ENCODE measurements at regions not wholly inside any gene's neighbourhood (a gene's known extent, or its start where the extent isn't known, plus 50 kb on each side); places are given as distances from the start of the nearest gene placed in this dataset.

DNA sequence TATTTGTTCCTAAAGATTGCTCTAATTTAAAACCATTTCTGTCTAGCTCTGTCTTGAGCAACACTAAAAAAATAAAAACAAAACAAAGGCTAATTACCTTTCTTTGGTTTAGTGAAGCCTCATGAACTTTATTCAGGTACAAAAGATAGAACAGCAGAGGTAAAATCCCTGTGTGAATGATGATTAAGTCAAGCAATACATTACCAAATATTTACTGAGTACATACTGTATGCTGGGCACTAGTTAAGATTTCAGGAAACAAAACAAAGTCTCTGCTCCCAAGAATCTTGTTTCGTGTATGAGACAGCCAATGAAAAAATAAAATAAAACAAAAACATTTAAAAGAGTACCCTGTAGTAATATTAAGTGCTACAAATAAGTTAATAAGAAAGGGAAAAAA, 257.5 kb downstream of the RND3 start:
- TF ChIP-seq, protein P1, sequence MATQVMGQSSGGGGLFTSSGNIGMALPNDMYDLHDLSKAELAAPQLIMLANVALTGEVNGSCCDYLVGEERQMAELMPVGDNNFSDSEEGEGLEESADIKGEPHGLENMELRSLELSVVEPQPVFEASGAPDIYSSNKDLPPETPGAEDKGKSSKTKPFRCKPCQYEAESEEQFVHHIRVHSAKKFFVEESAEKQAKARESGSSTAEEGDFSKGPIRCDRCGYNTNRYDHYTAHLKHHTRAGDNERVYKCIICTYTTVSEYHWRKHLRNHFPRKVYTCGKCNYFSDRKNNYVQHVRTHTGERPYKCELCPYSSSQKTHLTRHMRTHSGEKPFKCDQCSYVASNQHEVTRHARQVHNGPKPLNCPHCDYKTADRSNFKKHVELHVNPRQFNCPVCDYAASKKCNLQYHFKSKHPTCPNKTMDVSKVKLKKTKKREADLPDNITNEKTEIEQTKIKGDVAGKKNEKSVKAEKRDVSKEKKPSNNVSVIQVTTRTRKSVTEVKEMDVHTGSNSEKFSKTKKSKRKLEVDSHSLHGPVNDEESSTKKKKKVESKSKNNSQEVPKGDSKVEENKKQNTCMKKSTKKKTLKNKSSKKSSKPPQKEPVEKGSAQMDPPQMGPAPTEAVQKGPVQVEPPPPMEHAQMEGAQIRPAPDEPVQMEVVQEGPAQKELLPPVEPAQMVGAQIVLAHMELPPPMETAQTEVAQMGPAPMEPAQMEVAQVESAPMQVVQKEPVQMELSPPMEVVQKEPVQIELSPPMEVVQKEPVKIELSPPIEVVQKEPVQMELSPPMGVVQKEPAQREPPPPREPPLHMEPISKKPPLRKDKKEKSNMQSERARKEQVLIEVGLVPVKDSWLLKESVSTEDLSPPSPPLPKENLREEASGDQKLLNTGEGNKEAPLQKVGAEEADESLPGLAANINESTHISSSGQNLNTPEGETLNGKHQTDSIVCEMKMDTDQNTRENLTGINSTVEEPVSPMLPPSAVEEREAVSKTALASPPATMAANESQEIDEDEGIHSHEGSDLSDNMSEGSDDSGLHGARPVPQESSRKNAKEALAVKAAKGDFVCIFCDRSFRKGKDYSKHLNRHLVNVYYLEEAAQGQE (IDR thresholded peaks at IDR 0.05; ENCODE audit: insufficient read depth in 1 of 2, low read depth in 2 of 2, low read length in 1 of 2) = no peak
- TF ChIP-seq, protein P2, sequence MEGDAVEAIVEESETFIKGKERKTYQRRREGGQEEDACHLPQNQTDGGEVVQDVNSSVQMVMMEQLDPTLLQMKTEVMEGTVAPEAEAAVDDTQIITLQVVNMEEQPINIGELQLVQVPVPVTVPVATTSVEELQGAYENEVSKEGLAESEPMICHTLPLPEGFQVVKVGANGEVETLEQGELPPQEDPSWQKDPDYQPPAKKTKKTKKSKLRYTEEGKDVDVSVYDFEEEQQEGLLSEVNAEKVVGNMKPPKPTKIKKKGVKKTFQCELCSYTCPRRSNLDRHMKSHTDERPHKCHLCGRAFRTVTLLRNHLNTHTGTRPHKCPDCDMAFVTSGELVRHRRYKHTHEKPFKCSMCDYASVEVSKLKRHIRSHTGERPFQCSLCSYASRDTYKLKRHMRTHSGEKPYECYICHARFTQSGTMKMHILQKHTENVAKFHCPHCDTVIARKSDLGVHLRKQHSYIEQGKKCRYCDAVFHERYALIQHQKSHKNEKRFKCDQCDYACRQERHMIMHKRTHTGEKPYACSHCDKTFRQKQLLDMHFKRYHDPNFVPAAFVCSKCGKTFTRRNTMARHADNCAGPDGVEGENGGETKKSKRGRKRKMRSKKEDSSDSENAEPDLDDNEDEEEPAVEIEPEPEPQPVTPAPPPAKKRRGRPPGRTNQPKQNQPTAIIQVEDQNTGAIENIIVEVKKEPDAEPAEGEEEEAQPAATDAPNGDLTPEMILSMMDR (IDR thresholded peaks at IDR 0.05) = no peak
